GM18517 (cell line): ENCODE measurements at regions not wholly inside any gene's neighbourhood (a gene's known extent, or its start where the extent isn't known, plus 50 kb on each side); places are given as distances from the start of the nearest gene placed in this dataset.

Source experiments
- ATAC-seq: cut with Tn5 transposase; IDR thresholded peaks from one replicate; pipeline ENCODE4 v1.9.1; 2021; ENCODE audit warnings: mild to moderate bottlenecking, moderate library complexity; ENCODE audit not compliant: unreplicated experiment

- no peak for ATAC-seq
Measured at GRCh38 chr16:66290431-66290830, 76.1 kb upstream of the CDH5 start.

- ATAC-seq = no peak
Measured at GRCh38 chr16:66289986-66290385, 76.5 kb upstream of the CDH5 start.

DNA sequence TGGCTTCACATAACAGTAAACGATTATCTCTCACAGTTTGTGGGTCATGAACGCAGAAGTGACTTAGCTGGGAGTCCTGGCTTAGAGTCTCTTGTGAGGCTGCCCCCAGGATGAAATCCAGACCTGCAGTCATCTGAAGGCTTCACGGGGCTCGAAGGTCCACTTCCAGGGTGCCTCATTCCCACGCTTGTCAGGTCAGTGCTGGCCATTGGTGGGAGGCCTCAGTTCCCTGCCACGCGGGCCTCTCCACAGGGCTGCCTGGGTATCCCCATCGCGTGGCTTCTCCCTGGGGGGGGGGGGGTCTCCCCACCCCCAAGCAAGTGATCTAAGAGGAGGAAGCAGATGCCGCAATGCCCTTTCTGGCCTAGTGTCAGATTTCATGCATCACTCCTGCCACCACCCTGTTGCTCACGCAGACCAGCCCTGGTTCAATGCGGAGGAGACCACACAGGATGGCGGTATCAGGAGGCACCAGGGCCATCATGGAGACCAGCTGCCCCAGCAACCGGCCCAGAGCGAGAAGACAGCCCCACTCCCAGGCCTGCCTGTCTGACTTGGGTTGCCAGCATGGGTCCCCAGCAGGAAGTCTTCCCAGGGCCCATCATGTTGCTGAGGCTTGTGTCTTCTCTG is 77.3 kb upstream of the CDH5 start:
- ATAC-seq = no peak

- ATAC-seq = no peak
Measured at GRCh38 chr16:66287926-66288325, 78.6 kb upstream of the CDH5 start.

GRCh38 chr16:66287416-66287815 is 79.1 kb upstream of the CDH5 start:
- no peak for ATAC-seq

DNA sequence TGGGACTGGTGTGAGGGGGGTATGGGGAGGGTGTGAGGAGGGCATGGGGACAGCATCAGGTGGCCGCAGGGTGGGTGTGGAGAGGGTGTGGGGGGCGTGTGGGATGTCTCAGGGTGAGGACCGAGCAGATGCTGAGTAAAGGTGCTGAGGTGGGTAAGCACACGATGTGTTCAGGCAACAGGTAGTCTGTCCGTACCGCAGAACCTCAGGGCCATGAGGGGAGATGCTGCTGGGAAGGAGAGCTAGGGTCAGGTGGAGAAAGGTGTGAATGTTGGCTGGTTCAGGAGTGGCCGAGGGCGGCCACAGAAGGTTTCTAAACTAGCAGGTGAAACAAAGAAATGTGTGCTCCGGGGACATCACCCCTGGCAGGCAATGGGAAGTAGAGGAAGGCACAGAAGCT is 80.0 kb upstream of the CDH5 start:
- no peak for ATAC-seq

- no peak for ATAC-seq
Measured at GRCh38 chr16:66278604-66279262, 87.8 kb upstream of the CDH5 start.

DNA sequence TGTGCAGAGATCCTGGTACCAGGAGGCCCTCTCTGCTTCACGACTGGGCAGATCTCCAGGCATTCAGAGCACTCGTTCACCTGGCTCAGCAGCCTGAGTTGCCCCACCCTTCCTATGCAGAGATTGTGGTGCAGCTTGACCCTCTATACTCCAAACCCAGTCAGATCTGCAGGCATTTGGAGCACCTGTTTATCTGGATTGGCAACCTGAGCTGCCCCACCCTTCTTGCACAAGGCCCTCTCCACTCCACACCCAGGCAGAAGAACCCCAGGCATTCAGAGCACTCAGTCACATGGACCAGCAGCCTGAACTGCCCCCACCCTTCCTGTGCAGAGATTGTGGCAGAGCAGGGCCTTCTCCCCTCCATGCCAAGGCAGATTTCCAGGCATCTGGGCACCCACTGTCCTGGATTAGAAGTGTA is 88.4 kb upstream of the CDH5 start:
- no peak for ATAC-seq

- ATAC-seq = no peak
Measured at GRCh38 chr16:66277311-66278070, 89.0 kb upstream of the CDH5 start.

DNA sequence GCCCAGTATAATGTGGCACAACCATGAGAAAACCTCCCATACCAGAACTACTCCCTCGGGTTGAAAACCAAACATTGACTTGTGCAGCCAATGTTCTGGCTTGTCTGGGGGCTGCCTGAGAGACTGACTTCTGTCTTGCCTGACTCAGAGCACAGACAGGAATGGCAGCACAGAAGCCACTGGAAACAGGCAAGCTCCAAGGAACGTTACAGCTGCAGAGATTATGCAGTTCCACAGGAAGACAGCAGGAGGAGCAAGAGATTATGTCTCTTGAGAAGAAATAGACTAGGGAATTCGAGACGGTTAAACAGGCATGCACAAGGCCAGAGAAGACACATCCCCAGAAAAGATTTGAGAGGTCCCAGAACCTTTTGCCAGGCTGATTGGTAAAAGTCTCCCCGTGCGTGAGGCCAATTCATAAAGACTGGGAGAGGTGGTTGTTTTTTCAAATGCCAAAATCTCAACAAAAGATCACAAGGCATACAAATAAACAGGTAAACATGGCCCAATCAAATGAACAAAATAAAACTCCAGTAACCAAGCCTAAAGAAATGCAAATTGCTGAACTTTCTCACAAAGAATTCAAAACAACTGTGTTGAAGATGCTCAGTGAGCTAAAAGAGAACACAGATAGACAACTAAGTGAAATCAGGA is 90.6 kb upstream of the CDH5 start:
- no peak for ATAC-seq

GRCh38 chr16:66274335-66275110 is 92.0 kb upstream of the CDH5 start:
- ATAC-seq = no peak

GRCh38 chr16:66273644-66274334 is 92.7 kb upstream of the CDH5 start:
- ATAC-seq = no peak

DNA sequence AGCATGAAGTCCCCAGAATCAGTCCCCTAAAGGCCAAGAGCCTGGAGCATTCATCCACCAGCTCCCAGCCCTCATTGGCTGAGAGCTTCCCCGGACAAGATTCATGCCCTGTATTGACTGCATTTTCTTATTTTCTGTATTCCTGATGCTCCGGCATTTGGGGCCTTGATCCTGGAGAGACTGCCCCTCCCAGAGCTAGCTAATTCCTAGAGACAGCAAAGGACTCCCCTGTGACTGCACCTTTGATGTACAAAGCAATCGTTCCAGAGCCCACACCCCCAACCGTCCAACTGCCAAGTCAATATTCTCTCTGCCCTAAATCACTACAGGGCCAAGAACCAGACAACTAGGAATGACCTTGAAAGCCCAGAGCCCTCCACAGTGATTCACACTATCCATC is 93.4 kb upstream of the CDH5 start:
- no peak for ATAC-seq

GRCh38 chr16:66272461-66272860 is 94.0 kb upstream of the CDH5 start:
- no peak for ATAC-seq

DNA sequence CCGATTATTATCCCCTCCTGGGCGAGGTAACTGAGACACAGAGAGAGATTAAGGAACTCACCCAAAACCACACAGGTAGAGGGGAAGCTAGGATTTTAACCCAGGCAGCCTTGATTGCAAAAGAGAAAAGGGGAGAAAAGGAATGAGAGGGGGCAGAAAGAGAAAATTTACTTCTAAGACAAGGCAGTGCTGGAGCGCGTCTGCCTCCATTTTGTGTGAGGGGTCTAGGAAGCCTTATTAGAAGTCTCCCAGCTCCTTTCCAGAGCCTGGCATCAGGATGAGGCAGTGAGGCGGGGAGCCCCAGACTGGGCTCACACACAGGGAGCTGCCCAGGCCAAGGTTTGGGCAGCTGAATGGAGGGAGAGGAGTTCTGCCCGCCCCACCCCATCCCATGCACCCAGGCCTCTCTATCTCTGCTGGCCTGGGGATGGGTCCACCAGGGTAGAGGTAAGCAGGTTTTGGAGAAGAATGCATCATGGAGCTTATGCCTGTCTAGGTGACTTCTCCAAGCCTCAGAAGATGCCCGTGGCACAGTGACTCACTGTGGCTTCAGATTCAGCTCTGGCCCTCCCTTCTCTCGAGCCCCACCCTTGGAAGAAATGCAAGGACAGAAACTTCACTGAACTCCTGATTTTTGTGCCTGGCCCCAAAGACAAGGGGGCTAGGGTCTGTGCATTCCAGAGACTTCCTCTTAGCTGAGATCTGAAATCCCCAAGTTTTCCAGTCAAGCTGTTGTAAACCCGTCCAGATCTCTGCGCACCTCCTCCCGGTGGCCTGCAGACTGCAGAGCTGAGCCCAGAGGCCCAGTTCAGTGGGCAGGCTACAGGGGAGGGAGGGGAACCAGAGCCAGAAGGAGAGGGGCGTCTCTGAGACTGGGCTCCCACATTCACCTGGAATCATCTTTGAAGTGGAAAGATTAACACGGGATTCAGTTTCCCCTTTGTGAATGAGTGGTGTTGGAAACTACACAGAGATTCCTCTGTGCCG is 95.1 kb upstream of the CDH5 start:
- ATAC-seq = no peak

GRCh38 chr16:66270333-66270927 is 96.1 kb upstream of the CDH5 start:
- ATAC-seq = no peak

DNA sequence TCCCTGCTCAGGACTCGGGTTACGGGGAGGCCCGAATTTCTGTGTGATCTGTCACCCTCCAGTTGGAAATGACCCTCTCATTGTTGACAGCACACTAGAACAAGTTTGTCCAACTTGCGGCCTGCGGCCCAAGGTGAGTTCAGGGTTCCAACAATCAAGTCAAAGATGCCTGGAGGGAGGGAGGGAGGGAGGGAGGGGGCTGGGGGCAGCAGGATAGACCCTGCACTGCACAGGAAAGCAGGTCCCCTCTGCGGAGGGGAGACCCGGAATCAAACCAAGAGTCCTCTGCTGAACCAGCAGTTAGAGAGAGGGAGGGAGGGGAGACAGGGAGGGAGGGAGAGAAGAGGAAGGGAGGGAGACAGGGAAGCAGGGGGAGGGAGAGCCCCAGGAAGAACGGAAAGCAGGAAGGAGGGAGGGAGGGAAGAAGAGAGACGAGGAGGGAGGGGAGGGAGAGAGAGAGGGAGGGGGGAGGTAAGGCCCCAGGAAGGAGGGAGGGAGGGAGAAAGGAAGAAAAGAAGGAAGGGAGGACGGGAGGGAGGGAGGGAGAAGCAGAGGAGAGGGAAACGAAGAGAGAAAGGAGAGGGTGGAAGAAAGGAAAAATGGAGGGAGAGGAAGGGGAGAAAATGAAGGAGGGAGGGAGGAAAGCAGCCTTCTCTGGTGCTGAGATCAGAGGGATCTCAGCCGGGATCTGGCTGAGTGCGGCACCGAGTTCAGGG is 96.7 kb upstream of the CDH5 start:
- no peak for ATAC-seq
